Activated CD8-positive, alpha-beta memory T cell treated with anti-CD3 and anti-CD28 coated beads for 1 hour (primary cell): ENCODE measurements at regions not wholly inside any gene's neighbourhood (a gene's known extent, or its start where the extent isn't known, plus 50 kb on each side); places are given as distances from the start of the nearest gene placed in this dataset.

Source experiments
- DNase-seq, 2 donors: peaks; one replicate each; pipeline ENCODE4 v3.0.0-alpha.2; 2020; ENCODE audit warnings: low read depth in 1 of 2; ENCODE audit errors: extremely low read depth in 1 of 2

GRCh38 chr9:91155181-91155580, 206.5 kb downstream of the AUH start:
- DNase-seq: no peak

GRCh38 chr9:91155746-91156376, 205.9 kb downstream of the AUH start:
- no peak for DNase-seq

- no peak for DNase-seq
These were observed 205.1 kb downstream of the AUH start for GRCh38 chr9:91156451-91157234.

- DNase-seq: no peak
These were observed 203.8 kb downstream of the AUH start for GRCh38 chr9:91157883-91158282.

GRCh38 chr9:91158286-91158685, 203.4 kb downstream of the AUH start:
- DNase-seq: no peak

- no peak for DNase-seq
These were observed 202.8 kb downstream of the AUH start for GRCh38 chr9:91158946-91159345.

GRCh38 chr9:91159664-91160121, 202.0 kb downstream of the AUH start:
- DNase-seq: no peak

GRCh38 chr9:91160181-91160580, 201.5 kb downstream of the AUH start:
- no peak for DNase-seq

GRCh38 chr9:91160599-91161464, 200.9 kb downstream of the AUH start:
- DNase-seq: no peak

GRCh38 chr9:91161465-91162300, 200.0 kb downstream of the AUH start:
- no peak for DNase-seq

GRCh38 chr9:91162311-91162710, 199.4 kb downstream of the AUH start:
- no peak for DNase-seq

GRCh38 chr9:91162784-91163443, 198.8 kb downstream of the AUH start:
- DNase-seq: no peak

- DNase-seq: no peak
These were observed 198.3 kb downstream of the AUH start for GRCh38 chr9:91163444-91163772.

GRCh38 chr9:91163773-91164471, 197.8 kb downstream of the AUH start:
- no peak for DNase-seq
